HEK293 (cell line): ENCODE measurements at regions not wholly inside any gene's neighbourhood (a gene's known extent, or its start where the extent isn't known, plus 50 kb on each side); places are given as distances from the start of the nearest gene placed in this dataset.

Experiments
- CTCF ChIA-PET: fragments of 350-600 bp; formaldehyde crosslinking; extraction: SDS; loops from one replicate; lab custom pipeline; 2021; ENCODE audit warnings: antibody characterized with exemption; lab: Yijun Ruan, JAX
- POLR2A ChIA-PET: fragments of 300-600 bp; formaldehyde crosslinking; extraction: SDS; loops from one replicate; lab custom pipeline; 2020; ENCODE audit warnings: antibody characterized with exemption, inconsistent platforms; lab: Yijun Ruan, JAX
- H3K27ac ChIP-seq: fragments of 200-500 bp; sonication (Bioruptor generic); 2 replicates; pipeline ENCODE4 v1.5.1; 2014; ENCODE audit warnings: low read depth, low read length, control low read depth, inconsistent platforms; ENCODE audit errors: extremely low read depth
- H3K36me3 ChIP-seq, 2 experiments: fragments of 200-500 bp in 1 of 2; sonication (Bioruptor generic) in 1 of 2; 1 replicate in 1 of 2; 2 replicates in 1 of 2; pipeline ENCODE4 v1.5.1; 2014 to 2017; ENCODE audit warnings: inconsistent platforms in 2 of 2, low read length in 2 of 2; ENCODE audit not compliant: control insufficient read depth in 2 of 2, insufficient read depth in 1 of 2
- H3K4me1 ChIP-seq: fragments of 200-500 bp; sonication (Bioruptor generic); 2 replicates; pipeline ENCODE4 v1.5.1; 2014; ENCODE audit warnings: mild to moderate bottlenecking, low read length, inconsistent platforms; ENCODE audit not compliant: control insufficient read depth, insufficient read depth
- H3K4me3 ChIP-seq: 2 replicates; pipeline ENCODE4 v1.5.1; 2011; ENCODE audit warnings: low read depth, mild to moderate bottlenecking, control low read depth, low read length, moderate library complexity
- H3K9me3 ChIP-seq: fragments of 200-500 bp; sonication (Bioruptor generic); 2 replicates; pipeline ENCODE4 v1.5.1; 2014; ENCODE audit warnings: low read depth, low read length, inconsistent platforms; ENCODE audit not compliant: control insufficient read depth, insufficient read depth
- EGR2 ChIP-seq: fragments of 450-650 bp; formaldehyde crosslinking; IDR thresholded peaks from 2 replicates; pipeline ENCODE4 v1.5.1; 2016; ENCODE audit warnings: low read depth, missing biosample characterization, missing genetic modification characterization
- OSR2 ChIP-seq: fragments of 450-650 bp; formaldehyde crosslinking; IDR thresholded peaks from 2 replicates; pipeline ENCODE4 v1.5.1; 2016; ENCODE audit warnings: missing biosample characterization, missing genetic modification characterization
- PRDM1 ChIP-seq: fragments of 450-650 bp; formaldehyde crosslinking; IDR thresholded peaks from 2 replicates; pipeline ENCODE4; 2016; ENCODE audit warnings: missing biosample characterization, missing genetic modification characterization
- REST ChIP-seq: fragments of 450-650 bp; formaldehyde crosslinking; IDR thresholded peaks from 2 replicates; pipeline ENCODE4 v1.5.1; 2016; ENCODE audit warnings: missing biosample characterization, missing genetic modification characterization
- SALL2 ChIP-seq: fragments of 450-650 bp; formaldehyde crosslinking; IDR thresholded peaks from 2 replicates; pipeline ENCODE4 v1.5.0; 2017; ENCODE audit warnings: missing biosample characterization, mild to moderate bottlenecking, missing genetic modification characterization, borderline replicate concordance
- TCF7L2 ChIP-seq: IDR thresholded peaks from 2 replicates; pipeline ENCODE4 v1.6.1; 2011; ENCODE audit warnings: low read depth, mild to moderate bottlenecking, inconsistent platforms, low read length, moderate library complexity, borderline replicate concordance
- ZBTB49 ChIP-seq: fragments of 450-650 bp; formaldehyde crosslinking; IDR thresholded peaks from 2 replicates; pipeline ENCODE4 v1.5.1; 2016; ENCODE audit warnings: missing biosample characterization, missing genetic modification characterization, low read depth
- ZNF174 ChIP-seq: fragments of 450-650 bp; formaldehyde crosslinking; IDR thresholded peaks from 2 replicates; pipeline ENCODE4 v1.5.0; 2017; ENCODE audit warnings: missing biosample characterization, mild to moderate bottlenecking, missing genetic modification characterization
- ZNF202 ChIP-seq: fragments of 450-650 bp; formaldehyde crosslinking; IDR thresholded peaks from 2 replicates; pipeline ENCODE4 v1.5.1; 2016; ENCODE audit warnings: missing biosample characterization, missing genetic modification characterization, borderline replicate concordance
- ZNF214 ChIP-seq: fragments of 450-650 bp; formaldehyde crosslinking; IDR thresholded peaks from 2 replicates; pipeline ENCODE4 v1.5.1; 2017; ENCODE audit warnings: missing biosample characterization, mild to moderate bottlenecking, missing genetic modification characterization, borderline replicate concordance
- ZNF280C ChIP-seq: fragments of 450-650 bp; formaldehyde crosslinking; IDR thresholded peaks from 2 replicates; pipeline ENCODE4 v1.5.1; 2016; ENCODE audit warnings: missing biosample characterization, missing genetic modification characterization
- ZNF280D ChIP-seq: fragments of 450-650 bp; formaldehyde crosslinking; IDR thresholded peaks from 2 replicates; pipeline ENCODE4 v1.5.1; 2016; ENCODE audit warnings: missing biosample characterization, missing genetic modification characterization
- ZNF354C ChIP-seq: fragments of 450-650 bp; formaldehyde crosslinking; IDR thresholded peaks from 2 replicates; pipeline ENCODE4 v1.5.1; 2016; ENCODE audit warnings: missing biosample characterization, missing genetic modification characterization, low read depth, borderline replicate concordance
- ZNF394 ChIP-seq: fragments of 450-650 bp; formaldehyde crosslinking; IDR thresholded peaks from 2 replicates; pipeline ENCODE4 v1.5.1; 2016; ENCODE audit warnings: missing biosample characterization, missing genetic modification characterization, mild to moderate bottlenecking, moderate library complexity, borderline replicate concordance
- ZNF521 ChIP-seq: fragments of 450-650 bp; formaldehyde crosslinking; IDR thresholded peaks from 2 replicates; pipeline ENCODE4 v1.5.1; 2017; ENCODE audit warnings: missing biosample characterization, mild to moderate bottlenecking, missing genetic modification characterization
- ZNF549 ChIP-seq: fragments of 450-650 bp; IDR thresholded peaks from 2 replicates; pipeline ENCODE4 v1.5.1; 2018; ENCODE audit warnings: missing biosample characterization, missing genetic modification characterization, mild to moderate bottlenecking, inconsistent platforms, moderate library complexity
- ZNF596 ChIP-seq: fragments of 450-650 bp; IDR thresholded peaks from 2 replicates; pipeline ENCODE4 v1.5.0; 2018; ENCODE audit warnings: missing biosample characterization, mild to moderate bottlenecking, missing genetic modification characterization, moderate library complexity
- ZNF645 ChIP-seq: fragments of 450-650 bp; formaldehyde crosslinking; IDR thresholded peaks from 2 replicates; pipeline ENCODE4; 2016; ENCODE audit warnings: missing biosample characterization, missing genetic modification characterization
- ZNF660 ChIP-seq: fragments of 450-650 bp; IDR thresholded peaks from 2 replicates; pipeline ENCODE4 v1.5.1; 2018; ENCODE audit warnings: missing biosample characterization, mild to moderate bottlenecking, missing genetic modification characterization
- ZNF707 ChIP-seq: fragments of 450-650 bp; formaldehyde crosslinking; IDR thresholded peaks from 2 replicates; pipeline ENCODE4 v1.5.1; 2016; ENCODE audit warnings: missing biosample characterization, missing genetic modification characterization
- ZNF768 ChIP-seq: fragments of 450-650 bp; formaldehyde crosslinking; IDR thresholded peaks from 2 replicates; pipeline ENCODE4 v1.5.1; 2018; ENCODE audit warnings: missing biosample characterization, mild to moderate bottlenecking, missing genetic modification characterization
- ZNF791 ChIP-seq: fragments of 450-650 bp; formaldehyde crosslinking; IDR thresholded peaks from 2 replicates; pipeline ENCODE4 v1.5.1; 2016; ENCODE audit warnings: missing biosample characterization, missing genetic modification characterization
- ZXDB ChIP-seq: fragments of 450-650 bp; formaldehyde crosslinking; IDR thresholded peaks from 2 replicates; pipeline ENCODE4 v1.5.1; 2016; ENCODE audit warnings: missing biosample characterization, missing genetic modification characterization

GRCh38 chr16:73113336-73113735 is 65.4 kb upstream of the ZFHX3 start:
- Histone ChIP-seq H3K9me3 (no peaks in the 10 kb centered on the region), H3K36me3 (no peaks in the 10 kb centered on the region), H3K4me1 (no peaks in the 10 kb centered on the region), H3K27ac (no peak overlapping the region), H3K4me3 (no peak overlapping the region)
- CTCF ChIA-PET: no interaction called here
- POLR2A ChIA-PET: no interaction called here
- TF ChIP-seq ZNF645 (no peak), ZNF280D (tag by site-specific recombination) (no peak), ZBTB49 (no peak), OSR2 (tag by site-specific recombination) (no peak), ZNF214 (no peak), ZNF394 (tag by site-specific recombination) (no peak), ZNF202 (tag by site-specific recombination) (no peak), ZNF791 (no peak), PRDM1 (tag by site-specific recombination) (no peak), ZNF521 (tag by site-specific recombination) (no peak), ZNF354C (no peak), EGR2 (tag by site-specific recombination) (no peak), ZNF596 (tag by site-specific recombination) (no peak), ZNF280C (no peak), ZNF707 (tag by site-specific recombination) (no peak), ZNF660 (tag by site-specific recombination) (no peak)

GRCh38 chr16:73108195-73108963 is 60.5 kb upstream of the ZFHX3 start:
- CTCF ChIA-PET: no interaction called here
- no peaks in the 10 kb centered on the region for H3K4me1 ChIP-seq
- H3K27ac ChIP-seq: no peak overlapping the region
- no peak overlapping the region for H3K4me3 ChIP-seq
- H3K36me3 ChIP-seq: no peaks in the 10 kb centered on the region
- no peaks in the 10 kb centered on the region for H3K9me3 ChIP-seq
- POLR2A ChIA-PET: no interaction called here
- TF ChIP-seq ZNF549 (tag by site-specific recombination) (no peak), ZXDB (tag by site-specific recombination) (no peak), SALL2 (tag by site-specific recombination) (no peak), TCF7L2 (no peak), ZNF174 (tag by site-specific recombination) (no peak), ZNF768 (tag by site-specific recombination) (no peak), REST (tag by site-specific recombination) (no peak)
